Esophagus muscularis mucosa (tissue), 4 donors: ENCODE measurements at regions not wholly inside any gene's neighbourhood (a gene's known extent, or its start where the extent isn't known, plus 50 kb on each side); places are given as distances from the start of the nearest gene placed in this dataset.

Experiments
- DNase-seq: peaks from one replicate; pipeline ENCODE4 v3.0.0-alpha.2; 2017; ENCODE audit errors: extremely low spot score
- H3K27ac ChIP-seq, 4 donors: fragments of 200-600 bp; sonication (generic); replicated peaks in 1 of 4; 1 replicate in 3 of 4; 2 replicates in 1 of 4; pipeline ENCODE4 v1.5.1; 2016 to 2019; ENCODE audit warnings: mild to moderate bottlenecking in 1 of 4
- H3K27me3 ChIP-seq, 4 donors: fragments of 200-600 bp; sonication (generic); one replicate each; pipeline versions ENCODE4 v1.5.1 to v1.6.0; 2016 to 2019
- H3K36me3 ChIP-seq, 4 donors: fragments of 200-600 bp; sonication (generic); one replicate each; pipeline ENCODE4 v1.5.1; 2016 to 2019
- H3K4me1 ChIP-seq, 4 donors: fragments of 200-600 bp; sonication (generic); one replicate each; pipeline ENCODE4 v1.5.1; 2016 to 2019
- H3K4me3 ChIP-seq, 4 donors: fragments of 200-600 bp; sonication (generic); 1 replicate in 2 of 4; 2 replicates in 2 of 4; pipeline ENCODE4 v1.5.1; 2016 to 2019; ENCODE audit warnings: mild to moderate bottlenecking in 4 of 4, moderate library complexity in 1 of 4
- H3K9me3 ChIP-seq, 4 donors: fragments of 200-600 bp; sonication (generic); 1 replicate in 3 of 4; 2 replicates in 1 of 4; pipeline ENCODE4 v1.5.1; 2016 to 2019
- EP300 ChIP-seq: sonication (generic); formaldehyde crosslinking; IDR thresholded peaks from one replicate; pipeline ENCODE4 v1.6.1; 2017; ENCODE audit warnings: antibody characterized with exemption
- POLR2A ChIP-seq: fragments of 450-650 bp; IDR thresholded peaks from one replicate; pipeline ENCODE4 v1.6.1; 2017; ENCODE audit warnings: antibody characterized with exemption, moderate library complexity, mild to moderate bottlenecking, low read depth
- POLR2AphosphoS5 ChIP-seq, 2 donors: sonication (generic); formaldehyde crosslinking; IDR thresholded peaks; one replicate each; pipeline ENCODE4 v1.6.1; 2017; ENCODE audit warnings: antibody characterized with exemption in 2 of 2
- WGBS: methylation state at CpG from one replicate; pipeline ENCODE4 v1.1.5; 2018; 5-methylcytosine and 5-hydroxymethylcytosine counted together
- intact Hi-C: fragments of 100-400 bp; cut with DNase I; formaldehyde crosslinking; loops from one replicate; pipeline ENCODE4 v1.15.1; 2023
- TF ChIP-seq, protein P1 (sequence below), 3 experiments: fragments of 200-600 bp in 2 of 3; fragments of 450-650 bp in 1 of 3; sonication (generic) in 2 of 3; IDR thresholded peaks; one replicate each; pipeline ENCODE4 v1.5.1; 2017 to 2019; ENCODE audit warnings: antibody characterized with exemption in 3 of 3, mild to moderate bottlenecking in 2 of 3, moderate library complexity in 1 of 3

DNA sequence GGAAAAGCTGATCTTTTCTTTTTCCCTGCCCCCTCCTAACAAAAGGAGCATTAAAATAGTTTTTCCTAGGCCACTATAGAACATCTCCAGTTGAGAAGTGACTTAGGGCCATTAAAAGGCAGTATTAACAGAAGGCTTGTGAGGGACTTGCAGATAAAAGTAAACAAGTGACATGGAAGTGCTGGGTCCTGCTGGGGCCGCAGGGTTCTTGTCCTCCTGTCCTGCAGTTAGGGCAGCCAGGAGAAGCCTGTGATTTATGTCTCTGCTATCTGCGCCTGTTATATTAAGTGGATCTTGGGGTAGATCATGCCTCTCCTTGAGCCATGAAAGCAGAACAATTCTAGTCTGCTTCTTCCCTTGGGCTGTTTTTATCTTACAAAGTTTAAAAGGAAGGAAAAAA is 271.4 kb upstream of the C11orf87 start:
- Histone ChIP-seq H3K4me1 (no peaks in the 10 kb centered on the region), H3K36me3 (no peaks in the 10 kb centered on the region), H3K4me3 (no peak overlapping the region), H3K27ac (no peak overlapping the region), H3K9me3 (no peaks in the 10 kb centered on the region), H3K27me3 (no peaks in the 10 kb centered on the region)
- DNase-seq = no peak
- 63% methylated on average over 2 of the region's 2 CpGs for WGBS
- TF ChIP-seq EP300 (no peak), POLR2A (no peak), POLR2AphosphoS5 (IDR thresholded peaks at IDR 0.05) (no peak)
- TF ChIP-seq, protein P1, sequence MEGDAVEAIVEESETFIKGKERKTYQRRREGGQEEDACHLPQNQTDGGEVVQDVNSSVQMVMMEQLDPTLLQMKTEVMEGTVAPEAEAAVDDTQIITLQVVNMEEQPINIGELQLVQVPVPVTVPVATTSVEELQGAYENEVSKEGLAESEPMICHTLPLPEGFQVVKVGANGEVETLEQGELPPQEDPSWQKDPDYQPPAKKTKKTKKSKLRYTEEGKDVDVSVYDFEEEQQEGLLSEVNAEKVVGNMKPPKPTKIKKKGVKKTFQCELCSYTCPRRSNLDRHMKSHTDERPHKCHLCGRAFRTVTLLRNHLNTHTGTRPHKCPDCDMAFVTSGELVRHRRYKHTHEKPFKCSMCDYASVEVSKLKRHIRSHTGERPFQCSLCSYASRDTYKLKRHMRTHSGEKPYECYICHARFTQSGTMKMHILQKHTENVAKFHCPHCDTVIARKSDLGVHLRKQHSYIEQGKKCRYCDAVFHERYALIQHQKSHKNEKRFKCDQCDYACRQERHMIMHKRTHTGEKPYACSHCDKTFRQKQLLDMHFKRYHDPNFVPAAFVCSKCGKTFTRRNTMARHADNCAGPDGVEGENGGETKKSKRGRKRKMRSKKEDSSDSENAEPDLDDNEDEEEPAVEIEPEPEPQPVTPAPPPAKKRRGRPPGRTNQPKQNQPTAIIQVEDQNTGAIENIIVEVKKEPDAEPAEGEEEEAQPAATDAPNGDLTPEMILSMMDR (IDR thresholded peaks at IDR 0.05) = no peak
- intact Hi-C loops = no loop called here

DNA sequence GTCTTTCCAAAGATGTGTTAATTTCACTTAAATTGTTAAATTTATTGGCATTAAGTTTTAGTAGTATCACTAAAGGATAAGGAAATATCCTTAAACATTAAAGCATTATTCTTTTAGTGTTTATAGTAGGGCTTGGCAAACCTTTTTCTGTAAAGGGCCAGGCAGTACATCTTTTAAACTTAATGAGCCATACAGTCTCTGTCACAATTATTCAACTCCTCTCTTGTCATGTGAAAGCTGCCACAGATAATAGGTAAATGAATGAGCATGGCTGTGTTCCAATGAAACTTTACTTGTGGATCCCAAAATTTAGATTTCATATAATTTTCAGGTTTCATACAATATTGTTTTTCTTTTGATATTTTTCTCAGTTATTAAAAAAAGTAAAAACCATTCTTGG is 268.2 kb upstream of the C11orf87 start:
- intact Hi-C loops = no loop called here
- no peak for DNase-seq
- Histone ChIP-seq H3K27ac (no peak overlapping the region), H3K36me3 (no peaks in the 10 kb centered on the region), H3K4me3 (no peak overlapping the region), H3K9me3 (peaks cover 0 to 7% (median 3%) of the 10 kb centered on the region in 4 donors), H3K27me3 (no peaks in the 10 kb centered on the region), H3K4me1 (no peaks in the 10 kb centered on the region)
- TF ChIP-seq, protein P1 (IDR thresholded peaks at IDR 0.05) = no peak
- TF ChIP-seq POLR2AphosphoS5 (IDR thresholded peaks at IDR 0.05) (no peak), POLR2A (no peak), EP300 (no peak)

DNA sequence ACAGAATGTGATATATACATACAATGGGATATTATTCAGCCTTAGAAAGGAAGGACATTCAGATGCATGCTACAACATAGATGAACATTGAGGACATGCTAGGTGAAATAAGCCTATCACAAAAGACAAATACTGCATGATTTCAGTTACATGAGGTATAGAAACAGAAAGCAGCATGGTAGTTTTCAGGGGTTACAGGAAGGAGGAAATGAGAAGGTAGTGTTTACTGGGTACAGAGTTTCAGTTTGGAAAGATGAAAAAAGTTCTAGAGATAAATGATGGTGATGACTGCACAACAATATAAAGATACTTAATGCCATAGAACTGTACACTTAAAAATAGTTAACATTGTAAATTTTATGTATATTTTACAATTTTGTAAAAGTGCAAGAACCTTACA is 266.7 kb upstream of the C11orf87 start:
- no peaks in the 10 kb centered on the region for H3K36me3 ChIP-seq
- DNase-seq = no peak
- no peaks in the 10 kb centered on the region for H3K4me1 ChIP-seq
- TF ChIP-seq EP300 (no peak), POLR2AphosphoS5 (IDR thresholded peaks at IDR 0.05) (no peak), POLR2A (no peak)
- TF ChIP-seq, protein P1 (IDR thresholded peaks at IDR 0.05) = no peak
- no peak overlapping the region for H3K4me3 ChIP-seq
- peaks cover 0 to 7% (median 3%) of the 10 kb centered on the region in 4 donors for H3K9me3 ChIP-seq
- no peak overlapping the region for H3K27ac ChIP-seq
- intact Hi-C loops = no loop called here
- H3K27me3 ChIP-seq = no peaks in the 10 kb centered on the region

DNA sequence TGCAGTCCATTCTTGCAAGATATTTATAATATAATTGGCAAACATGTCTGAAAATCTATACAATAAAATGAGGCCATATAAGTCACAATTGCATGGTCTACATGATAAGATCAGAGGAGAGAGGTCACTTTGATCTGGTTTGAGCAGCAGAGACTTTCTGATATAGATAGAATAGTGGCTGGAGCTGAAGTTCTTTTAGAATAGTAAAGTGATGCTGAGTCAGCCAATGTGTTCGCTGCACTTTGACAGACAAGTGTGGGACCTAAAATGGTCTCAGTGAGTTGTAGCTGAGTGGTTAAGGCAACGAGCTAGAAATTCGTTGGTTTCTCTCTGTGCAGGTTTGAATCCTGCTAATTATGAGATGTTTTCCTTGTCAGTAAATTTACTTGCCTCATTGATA is 257.0 kb upstream of the C11orf87 start:
- intact Hi-C loops = no loop called here
- H3K9me3 ChIP-seq = no peaks in the 10 kb centered on the region
- H3K4me3 ChIP-seq = no peak overlapping the region
- H3K27ac ChIP-seq = no peak overlapping the region
- no peaks in the 10 kb centered on the region for H3K4me1 ChIP-seq
- no peak for DNase-seq
- no peaks in the 10 kb centered on the region for H3K27me3 ChIP-seq
- 92% methylated on average over 3 of the region's 3 CpGs for WGBS
- H3K36me3 ChIP-seq = no peaks in the 10 kb centered on the region
- TF ChIP-seq, protein P1 (IDR thresholded peaks at IDR 0.05) = no peak
- TF ChIP-seq POLR2AphosphoS5 (IDR thresholded peaks at IDR 0.05) (no peak), EP300 (no peak), POLR2A (no peak)

DNA sequence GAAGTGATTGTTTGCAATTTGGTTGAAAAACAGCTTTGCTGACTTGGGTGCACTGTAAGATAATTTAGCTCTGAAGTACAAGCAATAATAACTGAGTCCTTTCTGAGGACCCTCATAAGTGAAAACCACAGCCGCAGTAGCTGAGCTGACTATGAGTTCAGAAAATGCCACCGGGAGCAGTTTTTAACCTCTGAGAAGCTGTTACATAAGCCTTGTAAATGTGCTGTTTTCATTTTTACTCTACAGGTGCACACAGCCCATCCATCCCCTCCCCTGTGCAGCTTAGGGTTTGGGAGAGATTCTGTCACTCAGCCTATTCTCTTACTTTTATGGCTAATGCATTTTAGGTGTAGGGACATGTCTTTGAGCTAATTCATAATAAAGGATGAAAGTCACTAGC is 255.5 kb upstream of the C11orf87 start:
- intact Hi-C loops = no loop called here
- H3K27ac ChIP-seq = no peak overlapping the region
- TF ChIP-seq POLR2A = no peak
- TF ChIP-seq, protein P1 (IDR thresholded peaks at IDR 0.05) = no peak
- TF ChIP-seq EP300 = no peak
- no peak for TF ChIP-seq POLR2AphosphoS5 (IDR thresholded peaks at IDR 0.05)
- no peaks in the 10 kb centered on the region for H3K36me3 ChIP-seq
- DNase-seq = no peak
- H3K27me3 ChIP-seq = no peaks in the 10 kb centered on the region
- H3K4me3 ChIP-seq = no peak overlapping the region
- no peaks in the 10 kb centered on the region for H3K4me1 ChIP-seq
- no peaks in the 10 kb centered on the region for H3K9me3 ChIP-seq
- 86% methylated on average over 2 of the region's 2 CpGs for WGBS
